Osteocyte (in vitro differentiated cells): ENCODE measurements at regions not wholly inside any gene's neighbourhood (a gene's known extent, or its start where the extent isn't known, plus 50 kb on each side); places are given as distances from the start of the nearest gene placed in this dataset.

Experiments used
- DNase-seq: peaks from one replicate; pipeline ENCODE4 v3.0.0; 2021; ENCODE audit warnings: mixed read lengths; ENCODE audit not compliant: unreplicated experiment; ENCODE audit errors: extremely low spot score
- H3K27ac Mint-ChIP-seq: one replicate; pipeline ENCODE4 v1.8.0; 2021; ENCODE audit warnings: mild to moderate bottlenecking, mixed read lengths; ENCODE audit not compliant: unreplicated experiment
- H3K27me3 Mint-ChIP-seq: one replicate; pipeline ENCODE4 v1.8.0; 2021; ENCODE audit warnings: mixed read lengths; ENCODE audit not compliant: unreplicated experiment
- H3K36me3 Mint-ChIP-seq: one replicate; pipeline ENCODE4 v1.8.0; 2021; ENCODE audit warnings: mixed read lengths; ENCODE audit not compliant: unreplicated experiment
- H3K4me1 Mint-ChIP-seq: one replicate; pipeline ENCODE4 v1.8.0; 2021; ENCODE audit warnings: mixed read lengths; ENCODE audit not compliant: unreplicated experiment
- H3K4me3 Mint-ChIP-seq: one replicate; pipeline ENCODE4 v1.8.0; 2021; ENCODE audit warnings: mild to moderate bottlenecking, moderate library complexity, mixed read lengths; ENCODE audit not compliant: unreplicated experiment
- H3K9me3 Mint-ChIP-seq: one replicate; pipeline ENCODE4 v1.8.0; 2021; ENCODE audit warnings: mixed read lengths; ENCODE audit not compliant: unreplicated experiment
- CTCF ChIP-seq: fragments of 200-600 bp; sonication (generic); IDR thresholded peaks from 2 replicates; pipeline ENCODE4 v1.5.0; 2021; ENCODE audit warnings: antibody characterized with exemption, mild to moderate bottlenecking, moderate library complexity

DNA sequence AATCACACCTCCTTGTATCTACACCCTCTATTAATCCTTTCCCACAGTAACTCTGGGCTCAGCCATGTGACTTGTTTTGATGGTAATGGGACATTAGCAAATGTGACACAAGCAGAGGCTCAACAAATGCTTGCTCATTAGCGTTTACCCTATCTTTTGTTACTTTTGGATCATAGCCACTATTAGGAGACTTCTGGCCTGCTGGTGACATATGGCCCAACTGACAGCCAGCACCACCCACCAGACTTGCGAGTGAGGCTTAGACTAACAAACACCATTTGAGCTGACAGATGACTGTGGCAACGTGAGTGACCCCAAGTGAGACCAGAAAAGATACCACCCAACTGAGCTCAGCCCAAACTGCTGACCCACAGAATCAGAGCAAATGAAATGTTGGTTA is 154.1 kb downstream of the OLFM4 start:
- Mint-ChIP-seq H3K4me1 (no peaks in the 10 kb centered on the region), H3K9me3 (peaks cover 33% of the 10 kb centered on the region), H3K36me3 (no peaks in the 10 kb centered on the region), H3K4me3 (no peak overlapping the region), H3K27ac (no peak overlapping the region), H3K27me3 (no peaks in the 10 kb centered on the region)
- no peak for DNase-seq
- no peak for TF ChIP-seq CTCF

GRCh38 chr13:53188120-53188519 is 159.5 kb downstream of the OLFM4 start:
- no peaks in the 10 kb centered on the region for H3K4me1 Mint-ChIP-seq
- no peak for TF ChIP-seq CTCF
- DNase-seq = no peak

DNA sequence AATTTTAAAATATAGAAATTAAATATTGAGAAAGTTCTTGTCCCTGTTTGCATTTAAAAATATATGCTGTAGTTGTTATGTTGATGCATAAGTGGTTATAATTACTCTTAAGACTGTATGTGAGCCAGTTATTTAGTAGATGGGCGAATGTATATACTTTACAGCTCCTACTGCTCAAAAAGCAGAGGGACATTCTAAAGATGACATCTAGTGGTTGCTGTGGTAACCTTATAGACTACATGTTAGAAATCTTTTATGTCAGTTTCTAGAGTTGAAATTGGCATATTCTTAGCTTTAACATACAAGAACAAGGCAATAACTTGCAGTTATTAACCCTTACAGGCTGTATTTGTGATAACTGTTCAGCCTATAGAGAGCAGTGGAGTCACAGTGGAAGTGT is 160.5 kb downstream of the OLFM4 start:
- no peak overlapping the region for H3K4me3 Mint-ChIP-seq
- H3K27me3 Mint-ChIP-seq = no peaks in the 10 kb centered on the region
- TF ChIP-seq CTCF = no peak
- H3K4me1 Mint-ChIP-seq = no peaks in the 10 kb centered on the region
- DNase-seq = no peak
- no peaks in the 10 kb centered on the region for H3K36me3 Mint-ChIP-seq
- no peak overlapping the region for H3K27ac Mint-ChIP-seq
- peaks cover 17% of the 10 kb centered on the region for H3K9me3 Mint-ChIP-seq

More at GRCh38 chr13:53188120-53188519, 159.5 kb downstream of the OLFM4 start:
- H3K27me3 Mint-ChIP-seq = no peaks in the 10 kb centered on the region
- peaks cover 27% of the 10 kb centered on the region for H3K9me3 Mint-ChIP-seq
- H3K27ac Mint-ChIP-seq = no peak overlapping the region
- no peak overlapping the region for H3K4me3 Mint-ChIP-seq
- no peaks in the 10 kb centered on the region for H3K36me3 Mint-ChIP-seq

- H3K4me1 Mint-ChIP-seq = no peaks in the 10 kb centered on the region
- H3K27me3 Mint-ChIP-seq = no peaks in the 10 kb centered on the region
- no peak for TF ChIP-seq CTCF
- DNase-seq = no peak
- H3K27ac Mint-ChIP-seq = no peak overlapping the region
- H3K36me3 Mint-ChIP-seq = no peaks in the 10 kb centered on the region
- peaks cover 10% of the 10 kb centered on the region for H3K9me3 Mint-ChIP-seq
- H3K4me3 Mint-ChIP-seq = no peak overlapping the region
Measured at GRCh38 chr13:53191091-53191490, 162.5 kb downstream of the OLFM4 start.

DNA sequence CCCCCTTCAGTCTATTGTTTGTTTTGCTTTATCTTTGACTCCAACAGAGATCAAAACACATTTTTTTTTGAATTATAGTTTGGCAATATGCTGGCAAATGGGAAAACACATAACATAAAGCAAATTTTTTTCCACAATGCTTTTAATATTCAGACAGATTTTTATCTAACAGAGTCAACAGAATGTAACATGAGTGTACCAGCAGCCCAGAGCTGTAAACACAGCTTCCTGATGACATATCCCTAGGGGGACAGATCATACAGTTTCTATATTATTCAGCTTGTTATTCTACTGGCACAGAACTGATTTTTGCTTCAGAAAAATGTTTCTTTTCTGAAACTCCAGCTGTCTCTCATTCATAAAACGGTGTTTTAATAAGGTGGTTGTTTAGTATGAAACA is 168.8 kb downstream of the OLFM4 start:
- no peaks in the 10 kb centered on the region for H3K27me3 Mint-ChIP-seq
- H3K9me3 Mint-ChIP-seq = peaks cover 3% of the 10 kb centered on the region

More for the DNA sequence above, 168.8 kb downstream of the OLFM4 start:
- H3K4me1 Mint-ChIP-seq = no peaks in the 10 kb centered on the region
- H3K27ac Mint-ChIP-seq = no peak overlapping the region
- H3K36me3 Mint-ChIP-seq = no peaks in the 10 kb centered on the region
- no peak for DNase-seq
- no peak for TF ChIP-seq CTCF
- no peak overlapping the region for H3K4me3 Mint-ChIP-seq
